Astrocyte (in vitro differentiated cells and primary cell): ENCODE measurements at regions not wholly inside any gene's neighbourhood (a gene's known extent, or its start where the extent isn't known, plus 50 kb on each side); places are given as distances from the start of the nearest gene placed in this dataset.

Source experiments
- CTCF ChIP-seq: IDR thresholded peaks from 2 replicates; pipeline ENCODE4 v1.5.1; 2011; ENCODE audit warnings: low read depth, mild to moderate bottlenecking, inconsistent platforms, low read length, moderate library complexity; ENCODE audit not compliant: insufficient read depth
- EZH2 ChIP-seq: IDR thresholded peaks from 2 replicates; pipeline ENCODE4 v1.6.1; 2012; ENCODE audit warnings: mild to moderate bottlenecking, low read length, inconsistent platforms; ENCODE audit not compliant: insufficient read depth

- TF ChIP-seq CTCF, result no peak
- no peak for TF ChIP-seq EZH2
Measured at GRCh38 chr5:29697278-29697677, 1496.2 kb upstream of the CDH6 start.
